ENCODE measurements at regions not wholly inside any gene's neighbourhood (a gene's known extent, or its start where the extent isn't known, plus 50 kb on each side); places are given as distances from the start of the nearest gene placed in this dataset.
"Not testable (repeated sequence)": the region's sequence is repeated elsewhere in the genome, so short reads cannot be mapped to it uniquely, and the experiment has no call there.

DNA sequence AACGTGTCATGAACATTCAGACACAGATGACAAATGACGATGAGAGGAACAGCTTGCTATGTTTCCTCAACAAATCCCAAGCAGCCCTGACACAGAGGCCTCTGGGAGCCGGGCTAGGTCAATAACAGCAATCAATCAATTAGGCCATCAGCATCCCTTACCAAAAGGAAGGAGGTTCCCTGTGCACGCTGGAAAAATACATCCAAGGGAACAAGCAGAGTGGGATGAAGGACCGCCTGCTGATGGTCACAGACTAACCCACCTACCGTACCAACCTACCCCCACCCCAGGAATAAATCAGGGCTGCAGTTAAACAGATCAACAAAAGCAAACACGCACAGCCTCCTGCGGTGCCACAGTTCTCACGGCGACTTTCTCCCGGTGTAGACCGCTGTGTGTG lies 265.1 kb upstream of the SFSWAP start:
- no peak overlapping the region for H3K4me3 ChIP-seq (ENCODE audit: low read depth, low read length)

DNA sequence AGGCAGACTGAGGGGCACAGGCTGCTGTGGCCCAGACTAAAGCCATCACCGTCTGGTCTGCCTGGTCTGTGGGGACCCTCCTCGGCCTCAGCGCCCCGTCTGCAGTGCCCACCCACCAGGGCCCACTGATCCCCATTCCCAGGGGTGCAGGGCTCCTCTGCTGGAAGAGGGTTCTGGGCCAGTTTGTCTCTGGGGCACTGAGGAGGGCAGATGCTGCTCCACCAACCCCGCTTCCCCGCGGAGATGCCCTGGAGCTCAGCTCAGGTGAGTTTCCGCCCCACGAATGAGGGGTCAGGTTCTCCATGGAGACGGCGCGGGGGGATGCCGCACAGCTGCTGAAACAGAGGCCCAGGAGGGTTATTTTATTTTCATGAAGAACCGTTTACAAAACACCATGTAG lies 263.3 kb upstream of the SFSWAP start:
- H3K4me3 ChIP-seq (ENCODE audit: low read depth, low read length), result not testable (repeated sequence)

DNA sequence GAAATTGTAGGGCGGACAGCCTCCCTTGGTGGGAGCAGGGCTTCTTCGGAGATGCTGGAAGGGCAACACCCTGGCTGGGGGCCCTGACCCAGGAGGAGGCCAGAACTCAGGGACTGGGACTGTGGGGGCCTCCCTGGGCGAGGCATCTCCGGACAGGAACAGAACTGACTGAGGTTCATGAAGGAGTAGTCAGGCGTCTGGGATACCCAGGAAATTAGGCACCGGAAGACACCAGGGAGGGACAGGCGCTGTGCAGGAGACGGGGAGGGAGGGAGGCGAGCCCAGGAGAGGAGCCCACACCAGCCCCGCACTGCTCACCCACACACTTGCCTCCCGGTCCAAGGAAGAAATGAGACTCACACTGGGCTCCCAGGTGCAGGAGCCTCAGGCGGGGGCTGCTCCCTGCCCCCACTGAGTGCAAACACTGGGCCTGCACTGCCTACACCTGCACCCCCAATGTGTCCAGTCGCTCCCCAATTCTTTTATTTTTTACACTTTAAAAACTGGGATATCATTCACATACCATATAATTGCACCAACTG lies 262.6 kb upstream of the SFSWAP start:
- H3K4me3 ChIP-seq (ENCODE audit: low read depth, low read length), result no peak overlapping the region

DNA sequence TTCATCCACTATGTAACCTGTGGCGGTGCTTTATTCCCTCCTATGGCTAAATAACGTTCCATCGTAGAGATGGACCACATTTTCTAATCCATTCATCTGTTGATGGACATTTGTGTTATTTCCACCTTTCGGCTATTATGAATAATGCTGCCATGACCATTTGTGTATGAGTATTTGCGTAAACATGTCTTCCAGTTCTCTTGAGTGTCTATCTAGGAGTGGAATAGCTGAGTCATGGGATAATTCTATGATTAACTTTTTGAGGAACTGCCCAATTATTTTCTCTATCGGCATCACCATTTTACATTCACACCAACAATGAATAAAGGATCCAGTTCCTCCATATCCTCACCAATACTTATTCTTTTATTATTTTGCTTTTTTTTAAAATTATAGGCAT lies 261.9 kb upstream of the SFSWAP start:
- no peak overlapping the region for H3K4me3 ChIP-seq (ENCODE audit: low read depth, low read length)

GRCh38 chr12:131452444-131452860 lies 258.4 kb upstream of the SFSWAP start:
- H3K4me3 ChIP-seq (ENCODE audit: low read depth, low read length), result no peak overlapping the region

DNA sequence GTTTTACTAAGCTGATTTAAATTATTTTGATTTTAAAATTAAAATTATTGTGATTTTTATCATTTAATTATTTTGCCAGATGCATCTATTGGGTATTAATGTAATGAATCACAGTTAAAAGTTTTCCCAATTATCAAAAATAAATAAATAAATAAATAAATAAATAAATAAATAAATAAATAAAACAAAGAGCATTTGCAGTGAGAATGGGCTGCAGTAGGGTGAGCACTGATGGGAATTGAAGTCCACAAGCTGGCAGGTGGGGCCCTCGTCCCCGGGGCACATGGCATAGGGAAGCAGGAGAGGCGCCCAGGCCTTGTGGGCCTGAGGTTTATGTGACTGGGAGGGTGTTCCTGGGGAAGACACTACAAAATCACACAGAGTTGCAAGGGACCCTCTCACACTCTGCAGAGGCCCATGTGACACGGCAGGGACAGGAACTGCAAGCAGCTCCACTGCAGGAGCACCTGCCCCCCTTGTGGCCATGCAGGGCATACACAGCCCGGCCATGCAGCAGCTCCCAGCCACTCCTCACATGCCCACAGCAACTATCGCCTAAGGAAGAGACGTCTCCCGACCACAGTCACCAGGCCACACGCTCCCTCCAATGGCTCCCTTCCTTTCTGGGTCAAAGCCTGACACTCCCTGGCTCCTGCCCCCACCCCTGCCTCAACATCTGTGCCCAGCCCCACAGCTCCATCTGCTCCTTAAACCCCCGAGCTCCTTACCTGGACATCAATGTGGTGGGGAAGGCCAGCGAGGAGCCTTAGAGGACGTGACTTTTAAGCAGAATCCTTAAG lies 256.3 kb upstream of the SFSWAP start:
- no peak overlapping the region for H3K4me3 ChIP-seq (ENCODE audit: low read depth, low read length)

GRCh38 chr12:131455218-131455506 lies 255.7 kb upstream of the SFSWAP start:
- no peak overlapping the region for H3K4me3 ChIP-seq (ENCODE audit: low read depth, low read length)

GRCh38 chr12:131455581-131456110 lies 255.2 kb upstream of the SFSWAP start:
- H3K4me3 ChIP-seq (ENCODE audit: low read depth, low read length), result no peak overlapping the region

DNA sequence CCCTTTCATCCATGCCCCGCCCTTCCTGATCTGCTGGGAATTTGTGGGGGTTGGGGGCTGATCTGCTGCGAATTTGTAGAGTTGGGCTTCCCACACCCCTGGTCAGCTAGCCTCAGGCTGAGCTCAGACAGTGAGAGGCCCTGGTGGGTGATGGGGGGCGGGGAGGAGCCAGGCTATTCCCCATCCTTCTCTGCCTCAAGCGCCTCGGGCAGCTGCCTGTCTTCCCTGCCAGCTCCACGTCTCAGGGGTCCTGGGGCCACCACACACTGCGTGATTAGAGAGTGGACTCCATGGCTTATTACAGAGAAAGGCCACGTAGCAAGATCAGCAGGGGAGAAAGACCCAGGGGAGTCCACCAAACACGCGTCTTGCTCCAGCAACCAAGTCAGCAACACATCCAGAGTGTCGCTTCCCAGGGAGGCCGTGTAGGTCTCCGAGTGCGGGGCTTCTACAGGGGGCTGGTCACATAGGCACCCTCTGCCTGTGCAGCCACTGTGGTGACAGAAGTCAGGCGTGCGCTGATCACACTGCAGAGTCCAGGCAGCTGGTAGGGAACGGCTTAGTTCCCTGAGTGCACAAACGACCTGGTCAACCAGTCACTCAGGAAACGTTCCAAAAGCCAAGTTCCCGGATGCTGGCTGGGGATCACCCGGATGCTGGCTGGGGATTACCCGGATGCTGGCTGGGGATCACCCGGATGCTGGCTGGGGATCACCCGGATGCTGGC lies 254.4 kb upstream of the SFSWAP start:
- H3K4me3 ChIP-seq (ENCODE audit: low read depth, low read length), result no peak overlapping the region

DNA sequence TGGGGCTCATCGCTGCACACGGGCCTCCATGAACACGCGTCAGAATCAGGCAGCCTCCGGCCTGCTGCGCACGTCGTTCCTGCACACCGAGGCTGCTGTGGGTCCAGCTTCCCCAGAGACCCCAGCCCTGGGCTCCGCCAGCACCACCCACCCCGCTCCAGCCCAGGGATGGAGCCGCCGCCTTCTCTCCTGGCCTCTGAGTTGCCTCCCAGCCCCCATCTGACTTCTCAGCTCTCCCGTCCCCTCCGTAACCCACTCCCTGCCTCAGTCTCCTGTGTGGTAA lies 253.9 kb upstream of the SFSWAP start:
- H3K4me3 ChIP-seq (ENCODE audit: low read depth, low read length), result no peak overlapping the region

DNA sequence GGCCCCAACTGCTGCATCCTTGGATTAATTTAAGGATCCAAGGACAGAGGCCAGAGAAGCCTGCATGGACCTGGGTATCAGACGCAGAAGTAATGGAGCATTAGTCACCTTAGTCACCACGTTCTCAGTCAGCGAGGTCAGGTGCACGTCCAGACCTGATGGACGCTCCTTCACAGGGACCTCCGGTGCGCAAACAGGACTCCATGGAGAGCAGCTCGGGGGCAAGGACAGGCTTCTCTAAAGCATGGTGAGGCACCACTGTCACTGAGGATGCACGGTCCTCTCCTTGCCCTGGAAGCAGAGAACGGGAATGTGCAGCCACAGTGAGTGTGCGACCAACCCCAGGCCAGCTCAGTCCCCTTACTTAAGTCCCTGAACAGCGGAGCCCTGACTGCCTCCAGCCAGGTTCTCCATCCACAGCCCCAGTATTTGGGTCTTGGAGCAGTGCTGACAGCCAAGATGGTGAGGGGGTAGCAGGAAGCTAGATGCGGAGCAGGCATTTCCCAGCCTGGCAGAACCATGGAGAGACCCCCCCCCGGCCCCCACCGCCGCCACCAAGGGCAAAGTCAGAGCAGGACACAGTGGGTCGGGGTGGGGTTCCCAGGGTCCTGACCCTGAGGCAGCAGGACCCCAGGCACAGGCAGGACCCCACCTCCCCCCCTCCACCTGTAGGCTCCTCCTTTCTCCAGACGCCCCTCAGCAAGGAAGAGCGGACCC lies 253.4 kb upstream of the SFSWAP start:
- H3K4me3 ChIP-seq (ENCODE audit: low read depth, low read length), result no peak overlapping the region

DNA sequence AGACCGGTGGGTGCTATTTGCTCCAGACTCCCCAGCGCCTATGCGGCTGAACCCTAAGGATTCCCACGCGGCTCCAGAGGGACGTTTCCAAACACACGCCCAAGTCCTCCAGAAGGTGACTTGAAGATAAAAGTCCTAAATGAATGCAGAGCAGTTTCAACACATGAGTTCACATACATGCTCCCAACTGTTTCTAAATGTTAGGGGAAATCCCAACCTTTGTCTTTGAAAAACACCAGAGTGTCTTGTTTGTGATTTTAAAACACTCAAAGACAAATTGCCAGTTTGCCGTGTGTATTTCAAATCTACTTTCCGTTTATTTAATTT lies 252.9 kb upstream of the SFSWAP start:
- H3K4me3 ChIP-seq (ENCODE audit: low read depth, low read length), result no peak overlapping the region

DNA sequence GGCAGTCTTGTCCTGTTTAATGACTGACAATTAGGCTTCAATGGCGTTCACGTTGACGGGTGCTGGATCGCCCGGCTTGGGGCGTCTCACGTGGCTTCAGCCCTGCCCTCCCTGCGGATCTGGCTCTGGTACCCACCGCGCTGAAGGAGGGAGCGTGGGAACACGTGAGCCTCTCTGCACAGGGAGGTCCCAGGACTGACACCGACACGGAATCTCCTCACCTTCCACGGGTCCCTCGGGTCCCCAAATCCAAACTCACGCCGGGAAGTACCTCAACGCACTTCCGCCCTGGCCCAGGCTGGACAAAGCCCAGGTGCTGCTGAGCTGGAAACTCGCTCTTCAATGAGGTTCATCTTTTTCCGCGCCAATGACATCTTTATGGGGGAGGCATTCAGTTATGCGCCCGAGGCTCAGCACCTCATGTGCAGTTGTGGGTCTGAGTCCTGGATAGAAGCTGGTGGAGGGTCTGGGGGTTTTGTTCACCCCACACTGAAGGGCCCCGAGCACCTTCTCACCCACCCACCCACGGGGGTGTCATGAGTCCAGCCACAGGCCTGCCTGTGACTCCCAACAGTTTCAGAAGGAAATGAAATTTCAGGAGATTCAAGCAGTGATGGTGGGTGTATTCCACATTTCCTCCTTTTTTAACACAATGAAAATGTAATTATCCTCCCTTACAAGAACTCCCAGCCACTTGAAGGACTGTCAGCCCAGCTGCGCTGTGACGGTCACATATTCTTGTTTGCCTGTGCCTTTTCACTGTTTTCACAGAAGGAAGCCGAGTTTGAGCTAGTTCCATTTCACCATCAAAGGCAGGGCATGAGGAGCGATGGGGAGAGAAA lies 251.7 kb upstream of the SFSWAP start:
- no peak overlapping the region for H3K4me3 ChIP-seq (ENCODE audit: low read depth, low read length)

DNA sequence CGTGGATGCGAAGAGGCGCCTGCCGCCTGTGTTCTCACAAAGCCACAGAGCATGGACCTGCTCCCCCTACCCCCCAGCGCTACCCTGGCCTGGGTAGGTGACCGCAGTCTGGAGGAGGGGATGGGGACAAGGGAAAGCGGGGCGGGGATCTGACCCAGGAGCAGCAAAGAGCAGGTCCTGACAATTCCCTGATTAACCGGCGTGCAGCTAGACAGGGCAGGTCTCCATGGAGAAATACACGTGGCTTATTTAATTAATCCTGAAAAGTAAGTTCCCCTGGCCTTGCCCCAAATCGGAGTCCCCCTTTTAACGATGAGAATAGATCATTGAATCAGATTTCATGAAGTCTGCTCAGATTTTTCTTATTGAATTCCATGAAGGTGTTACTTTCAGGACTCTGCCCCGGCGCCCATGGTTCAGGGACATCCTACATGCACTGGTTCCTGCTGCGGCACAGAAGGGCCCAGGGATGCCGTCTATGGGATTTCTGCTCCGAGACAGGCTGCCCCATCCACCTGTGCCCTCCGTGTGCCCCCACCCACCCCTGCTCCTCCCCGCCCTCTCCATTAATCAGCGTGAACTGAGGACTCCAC lies 251.0 kb upstream of the SFSWAP start:
- H3K4me3 ChIP-seq (ENCODE audit: low read depth, low read length), result no peak overlapping the region

GRCh38 chr12:131460520-131460919 lies 250.4 kb upstream of the SFSWAP start:
- H3K4me3 ChIP-seq (ENCODE audit: low read depth, low read length), result no peak overlapping the region

DNA sequence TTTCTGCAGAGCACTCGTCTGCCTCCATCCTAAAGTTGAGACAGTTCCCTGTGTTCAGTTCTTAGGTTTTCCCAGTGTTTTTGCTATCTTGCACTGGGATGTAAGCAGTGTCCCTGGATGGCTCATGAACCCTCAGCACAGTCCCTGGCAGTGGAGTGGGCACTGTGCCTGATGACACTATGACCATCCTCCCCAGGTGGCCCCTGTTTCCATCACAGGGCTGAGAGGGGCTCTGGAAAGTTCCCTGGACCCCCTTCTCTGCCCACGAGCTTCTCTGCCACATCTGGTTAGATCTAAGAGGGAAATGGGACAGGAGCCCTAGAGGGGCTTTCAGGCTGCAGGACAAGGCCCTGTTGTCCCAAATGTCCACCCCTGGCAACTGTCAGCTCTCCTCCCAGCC lies 249.8 kb upstream of the SFSWAP start:
- H3K4me3 ChIP-seq (ENCODE audit: low read depth, low read length), result no peak overlapping the region

GRCh38 chr12:131463174-131463573 lies 247.7 kb upstream of the SFSWAP start:
- no peak overlapping the region for H3K4me3 ChIP-seq (ENCODE audit: low read depth, low read length)

DNA sequence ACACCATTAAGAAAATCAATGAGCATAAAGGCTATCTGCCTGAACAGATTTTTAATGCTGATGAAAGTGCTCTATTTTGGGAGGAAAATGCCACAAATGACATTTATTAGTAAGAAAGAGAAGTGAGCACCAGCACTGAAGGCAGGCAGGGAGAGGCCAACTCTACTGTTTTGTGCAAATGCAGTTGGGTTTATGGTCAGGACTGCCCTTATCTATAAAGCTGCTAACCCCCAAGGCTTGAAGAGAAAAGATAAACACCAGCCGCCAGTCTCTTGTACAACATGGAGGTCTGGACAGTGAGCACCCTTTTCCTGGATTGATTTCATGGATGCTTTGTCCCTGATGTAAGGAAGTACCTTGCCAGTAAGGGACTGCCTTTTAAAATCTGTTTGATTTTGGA lies 246.8 kb upstream of the SFSWAP start:
- no peak overlapping the region for H3K4me3 ChIP-seq (ENCODE audit: low read depth, low read length)

DNA sequence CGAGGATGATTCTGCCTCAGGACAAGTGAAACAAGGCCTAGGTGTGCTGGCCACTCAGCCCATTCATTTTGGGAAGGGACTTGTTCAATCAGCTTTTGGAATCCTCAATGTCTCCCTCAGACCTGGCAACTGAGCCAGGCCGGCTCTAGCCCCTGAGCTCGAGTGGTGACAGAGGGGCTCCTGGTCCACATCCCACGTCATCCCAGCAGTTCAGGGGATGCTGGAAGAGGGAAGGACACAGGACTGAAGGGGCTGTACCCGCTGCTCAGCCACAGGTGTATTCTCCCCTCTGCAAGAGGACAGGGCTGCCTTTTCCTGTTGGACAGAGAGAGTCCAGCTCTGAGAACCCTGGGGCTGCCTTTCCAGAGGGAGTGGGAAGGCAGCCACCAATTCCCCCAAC lies 244.6 kb upstream of the SFSWAP start:
- H3K4me3 ChIP-seq (ENCODE audit: low read depth, low read length), result no peak overlapping the region

- H3K4me3 ChIP-seq (ENCODE audit: low read depth, low read length), result no peak overlapping the region
Measured at GRCh38 chr12:131466932-131467331, 244.0 kb upstream of the SFSWAP start.

DNA sequence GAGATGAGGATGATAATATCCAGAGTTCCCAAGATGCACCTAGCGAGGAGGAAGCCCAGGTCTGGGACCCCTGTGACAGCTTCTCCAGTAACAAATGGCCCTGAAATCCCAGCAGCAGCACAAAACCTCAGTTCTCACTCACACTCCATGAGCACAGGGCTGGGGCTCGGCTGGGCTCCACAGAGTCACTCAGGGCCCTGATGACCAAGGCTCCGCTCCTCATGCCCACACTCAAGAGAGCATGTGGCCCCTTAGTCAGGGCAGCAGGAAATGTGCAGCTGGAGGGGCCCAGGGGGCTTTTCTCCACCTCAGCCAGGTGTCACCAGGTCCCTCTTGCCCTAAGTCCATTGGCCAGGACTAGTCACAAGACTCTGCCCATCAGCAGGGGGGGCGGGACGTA lies 242.7 kb upstream of the SFSWAP start:
- H3K4me3 ChIP-seq (ENCODE audit: low read depth, low read length), result no peak overlapping the region

All from iPS-11a (cell line).